ENCODE measurements at regions not wholly inside any gene's neighbourhood (a gene's known extent, or its start where the extent isn't known, plus 50 kb on each side); places are given as distances from the start of the nearest gene placed in this dataset.

DNA sequence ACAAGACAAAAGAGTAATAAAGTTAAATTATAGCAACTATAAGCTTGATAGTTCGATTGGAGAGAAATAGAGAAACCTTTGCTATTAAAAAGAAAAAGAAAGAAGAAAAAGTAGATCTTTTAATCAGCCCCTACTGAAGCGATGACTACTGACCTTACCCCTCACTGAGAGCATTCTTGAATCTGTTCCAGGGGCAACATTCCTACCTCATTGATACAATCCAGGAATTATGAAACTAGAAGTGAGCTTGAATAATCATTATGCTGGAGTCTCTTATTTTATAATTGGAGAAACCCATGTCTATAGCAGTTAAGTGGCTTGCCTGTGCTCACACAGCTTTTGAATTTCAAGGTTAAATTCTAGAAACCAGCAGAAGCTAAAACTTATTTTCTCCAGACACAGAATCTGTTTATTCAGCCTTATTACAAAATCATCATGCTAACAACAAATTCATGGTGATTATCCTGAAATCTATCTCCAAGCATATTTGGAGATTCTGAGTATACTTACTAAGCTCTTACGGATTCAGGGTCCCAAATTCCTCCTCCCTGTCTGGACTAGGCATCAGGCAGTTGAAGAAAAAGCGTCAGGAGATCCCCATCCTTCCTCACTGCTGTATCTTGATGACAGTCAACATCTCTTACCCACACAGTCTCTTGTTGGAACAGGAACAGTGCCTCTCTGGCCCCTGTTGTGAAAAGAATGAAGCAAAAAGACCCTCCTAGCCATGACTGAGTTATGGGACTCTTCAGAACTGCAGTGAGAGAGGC, 547.6 kb upstream of the WWC1 start:
- TF ChIP-seq POLR2AphosphoS5 (IDR thresholded peaks at IDR 0.05) (no peak), POLR2A (IDR thresholded peaks at IDR 0.05) (no peak), CTCF (IDR thresholded peaks at IDR 0.05) (no peak), EP300 (IDR thresholded peaks at IDR 0.05; ENCODE audit: low read depth) (no peak)
- DNase-seq, result no peak
- H3K36me3 ChIP-seq, result no peaks in the 10 kb centered on the region
- in situ Hi-C loops (cut with MboI; ENCODE audit: low pct_ligation_motif_present in 1 of 4, low pct_unique_long_range_greater_than_20kb in 1 of 4, low sequenced_read_pairs in 3 of 4) (loop anchor here in 2 of 4 donors (25.0 kb wide), 1 partner anchor 293 kb away; no protein-coding TSS in a partner anchor), intact Hi-C loops (cut with DNase I; ENCODE audit: low total_unique reads) (no loop called here)
- H3K4me1 ChIP-seq, result no peaks in the 10 kb centered on the region
- H3K27ac ChIP-seq, result no peak overlapping the region
- no peak overlapping the region for H3K4me3 ChIP-seq
- H3K27me3 ChIP-seq, result no peaks in the 10 kb centered on the region
- no peaks in the 10 kb centered on the region for H3K9me3 ChIP-seq
- 44 to 68% methylated on average over 4 of the region's 4 CpGs for WGBS, 2 donors (ENCODE audit: low coverage in 1 of 2)

DNA sequence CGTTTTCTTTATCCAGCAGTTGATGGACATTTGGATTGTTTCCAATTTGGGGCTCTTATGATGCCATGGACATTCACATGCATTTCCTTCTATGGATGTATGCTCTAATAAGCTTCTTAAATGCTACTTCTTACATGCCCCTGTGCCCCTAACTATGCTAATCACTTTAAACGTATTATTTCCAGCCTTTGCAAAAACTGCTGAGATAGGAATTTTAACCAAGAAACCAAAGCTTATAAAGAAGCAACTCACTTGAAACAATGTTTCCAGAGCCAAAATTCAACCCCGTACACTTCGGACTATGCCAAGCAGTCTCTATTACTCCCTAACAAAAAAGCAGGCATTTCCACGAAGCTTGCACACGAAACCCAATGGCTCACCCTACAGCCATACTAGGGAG, 545.6 kb upstream of the WWC1 start:
- no peak for DNase-seq
- TF ChIP-seq CTCF (IDR thresholded peaks at IDR 0.05) (no peak), POLR2AphosphoS5 (IDR thresholded peaks at IDR 0.05) (no peak), POLR2A (IDR thresholded peaks at IDR 0.05) (no peak), EP300 (IDR thresholded peaks at IDR 0.05; ENCODE audit: low read depth) (no peak)
- no peaks in the 10 kb centered on the region for H3K4me1 ChIP-seq
- H3K4me3 ChIP-seq, result no peak overlapping the region
- H3K9me3 ChIP-seq, result no peaks in the 10 kb centered on the region
- WGBS, 2 donors (ENCODE audit: low coverage in 1 of 2), result 86 to 87% methylated on average over 6 of the region's 6 CpGs
- H3K36me3 ChIP-seq, result no peaks in the 10 kb centered on the region
- H3K27me3 ChIP-seq, result no peaks in the 10 kb centered on the region
- intact Hi-C loops (cut with DNase I; ENCODE audit: low total_unique reads) (no loop called here), in situ Hi-C loops (cut with MboI; ENCODE audit: low pct_ligation_motif_present in 1 of 4, low pct_unique_long_range_greater_than_20kb in 1 of 4, low sequenced_read_pairs in 3 of 4) (loop anchor here in 2 of 4 donors (25.0 kb wide), 1 partner anchor 291 kb away; no protein-coding TSS in a partner anchor)
- no peak overlapping the region for H3K27ac ChIP-seq

DNA sequence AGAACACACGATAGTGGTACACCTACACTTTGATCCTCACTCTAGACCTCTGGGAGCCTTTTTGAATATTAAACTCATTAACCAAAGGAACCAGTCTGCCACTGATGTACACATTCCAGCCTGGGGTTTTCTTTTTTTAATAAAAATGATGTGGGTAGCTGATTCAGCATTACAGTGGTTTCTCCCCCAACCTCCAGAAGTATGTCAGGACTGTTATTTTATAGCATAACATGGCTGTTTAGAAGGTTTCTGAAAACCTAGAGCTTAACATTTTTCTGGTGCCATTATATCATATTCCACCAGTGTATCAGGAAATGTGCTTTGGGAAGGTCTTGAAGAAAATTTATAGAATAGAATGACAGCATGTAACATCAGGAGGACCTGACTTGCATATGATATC, 540.9 kb upstream of the WWC1 start:
- no peak for DNase-seq
- intact Hi-C loops (cut with DNase I; ENCODE audit: low total_unique reads) (no loop called here), in situ Hi-C loops (cut with MboI; ENCODE audit: low pct_ligation_motif_present in 1 of 4, low pct_unique_long_range_greater_than_20kb in 1 of 4, low sequenced_read_pairs in 3 of 4) (no loop called here)
- H3K36me3 ChIP-seq, result no peaks in the 10 kb centered on the region
- no peak overlapping the region for H3K4me3 ChIP-seq
- H3K9me3 ChIP-seq, result no peaks in the 10 kb centered on the region
- TF ChIP-seq EP300 (IDR thresholded peaks at IDR 0.05; ENCODE audit: low read depth), result no peak
- no peak for TF ChIP-seq CTCF (IDR thresholded peaks at IDR 0.05)
- no peak for TF ChIP-seq POLR2A (IDR thresholded peaks at IDR 0.05)
- no peak for TF ChIP-seq POLR2AphosphoS5 (IDR thresholded peaks at IDR 0.05)
- no peaks in the 10 kb centered on the region for H3K4me1 ChIP-seq
- WGBS, 2 donors (ENCODE audit: low coverage in 1 of 2), result 75% methylated on average over 1 of the region's 1 CpG; no CpG with 5 or more reads in 1 of the 2 donors
- H3K27me3 ChIP-seq, result no peaks in the 10 kb centered on the region
- H3K27ac ChIP-seq, result no peak overlapping the region

DNA sequence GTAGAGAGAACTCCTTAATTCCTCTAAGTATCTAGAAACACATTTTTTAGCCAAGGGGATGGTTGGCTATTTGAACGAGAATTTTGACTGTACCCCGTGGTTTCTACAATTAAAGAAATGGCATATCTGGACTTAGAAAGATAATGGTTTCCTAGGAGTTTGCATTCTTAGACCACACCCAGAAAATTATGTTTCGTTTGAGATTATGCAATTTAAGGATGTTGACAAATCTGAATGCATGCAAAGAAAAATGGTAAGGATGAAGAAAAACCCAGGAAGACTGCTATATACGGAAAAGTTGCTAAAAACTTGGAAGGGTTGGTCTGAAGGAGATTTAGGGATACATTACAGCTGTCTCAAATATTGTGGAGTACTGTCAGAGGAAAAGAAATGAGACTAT, 538.5 kb upstream of the WWC1 start:
- H3K9me3 ChIP-seq, result no peaks in the 10 kb centered on the region
- no peak for DNase-seq
- no peaks in the 10 kb centered on the region for H3K4me1 ChIP-seq
- no peak overlapping the region for H3K4me3 ChIP-seq
- 42 to 52% methylated on average over 3 to 4 of the region's 4 CpGs for WGBS, 2 donors (ENCODE audit: low coverage in 1 of 2)
- no peak overlapping the region for H3K27ac ChIP-seq
- in situ Hi-C loops (cut with MboI; ENCODE audit: low pct_ligation_motif_present in 1 of 4, low pct_unique_long_range_greater_than_20kb in 1 of 4, low sequenced_read_pairs in 3 of 4), result no loop called here
- no peaks in the 10 kb centered on the region for H3K27me3 ChIP-seq
- intact Hi-C loops (cut with DNase I; ENCODE audit: low total_unique reads), result no loop called here
- H3K36me3 ChIP-seq, result no peaks in the 10 kb centered on the region
- TF ChIP-seq POLR2AphosphoS5 (IDR thresholded peaks at IDR 0.05) (no peak), CTCF (IDR thresholded peaks at IDR 0.05) (no peak), POLR2A (IDR thresholded peaks at IDR 0.05) (no peak), EP300 (IDR thresholded peaks at IDR 0.05; ENCODE audit: low read depth) (no peak)

Measured in transverse colon (tissue), 4 donors.